Stimulated activated CD4-positive, alpha-beta T cell treated with anti-CD3 and anti-CD28 coated beads, Interleukin-4, amount 100 ng/mL, for 48 hours (primary cell): ENCODE measurements at regions not wholly inside any gene's neighbourhood (a gene's known extent, or its start where the extent isn't known, plus 50 kb on each side); places are given as distances from the start of the nearest gene placed in this dataset.

ENCODE experiments used
- DNase-seq, 2 donors: peaks; one replicate each; pipeline ENCODE4 v3.0.0-alpha.2; 2020; ENCODE audit warnings: low read depth in 2 of 2

DNA sequence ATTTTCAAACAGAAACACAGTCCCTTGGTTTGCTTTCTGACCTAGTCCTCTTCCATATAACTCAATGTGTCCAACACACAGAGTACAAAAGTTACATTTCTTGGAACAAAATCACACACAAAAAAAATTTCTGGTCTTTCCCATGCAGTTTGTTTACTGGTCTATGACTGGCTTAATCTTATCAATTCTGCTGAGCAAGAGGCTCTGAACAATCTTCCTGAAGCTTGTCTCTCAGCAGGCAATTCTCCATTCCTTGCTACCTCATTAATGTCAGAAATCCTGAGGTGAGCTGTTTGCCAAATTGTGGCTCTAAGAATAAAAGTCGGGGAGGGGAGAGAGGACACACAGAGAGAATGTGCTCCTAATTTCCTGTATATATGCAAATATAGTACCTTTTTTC lies 423.6 kb downstream of the HLX start:
- DNase-seq: no peak

DNA sequence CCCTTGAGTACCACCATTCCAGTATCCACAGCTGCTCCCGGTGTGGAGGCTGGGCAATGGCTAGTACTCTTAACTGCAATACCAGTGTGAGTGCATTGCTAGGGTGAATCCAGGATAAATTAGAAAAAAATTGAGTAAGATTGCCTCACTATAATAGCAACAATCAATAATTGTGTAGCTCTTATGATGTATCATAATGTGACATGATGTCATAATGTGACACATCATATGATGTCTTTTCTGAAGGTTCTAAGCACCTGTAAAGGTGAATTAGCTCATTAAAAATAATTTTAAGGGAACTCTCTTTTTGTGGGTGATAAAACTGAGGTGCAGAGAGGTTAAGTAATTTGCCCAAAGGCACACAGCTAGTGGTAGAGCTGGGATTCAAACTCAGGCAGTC lies 424.4 kb downstream of the HLX start:
- no peak for DNase-seq

DNA sequence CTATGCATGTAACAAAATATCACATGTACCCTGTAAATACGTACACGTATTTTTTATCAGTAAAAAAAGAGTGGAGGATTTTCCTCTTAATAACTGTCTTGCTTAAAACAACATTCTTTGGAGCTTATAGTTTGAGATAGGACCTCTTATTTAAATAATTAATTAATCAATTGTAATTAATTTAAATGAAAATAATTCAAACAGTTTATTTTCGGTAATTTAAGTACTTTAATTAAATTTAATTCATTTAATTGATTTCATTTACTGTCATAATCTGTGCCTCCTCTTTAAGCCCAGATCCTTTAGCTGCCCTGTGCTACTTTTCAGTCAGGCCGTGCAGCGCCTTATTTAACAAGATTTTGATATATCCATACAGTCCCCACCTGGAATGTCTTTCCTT lies 427.0 kb downstream of the HLX start:
- no peak for DNase-seq

DNA sequence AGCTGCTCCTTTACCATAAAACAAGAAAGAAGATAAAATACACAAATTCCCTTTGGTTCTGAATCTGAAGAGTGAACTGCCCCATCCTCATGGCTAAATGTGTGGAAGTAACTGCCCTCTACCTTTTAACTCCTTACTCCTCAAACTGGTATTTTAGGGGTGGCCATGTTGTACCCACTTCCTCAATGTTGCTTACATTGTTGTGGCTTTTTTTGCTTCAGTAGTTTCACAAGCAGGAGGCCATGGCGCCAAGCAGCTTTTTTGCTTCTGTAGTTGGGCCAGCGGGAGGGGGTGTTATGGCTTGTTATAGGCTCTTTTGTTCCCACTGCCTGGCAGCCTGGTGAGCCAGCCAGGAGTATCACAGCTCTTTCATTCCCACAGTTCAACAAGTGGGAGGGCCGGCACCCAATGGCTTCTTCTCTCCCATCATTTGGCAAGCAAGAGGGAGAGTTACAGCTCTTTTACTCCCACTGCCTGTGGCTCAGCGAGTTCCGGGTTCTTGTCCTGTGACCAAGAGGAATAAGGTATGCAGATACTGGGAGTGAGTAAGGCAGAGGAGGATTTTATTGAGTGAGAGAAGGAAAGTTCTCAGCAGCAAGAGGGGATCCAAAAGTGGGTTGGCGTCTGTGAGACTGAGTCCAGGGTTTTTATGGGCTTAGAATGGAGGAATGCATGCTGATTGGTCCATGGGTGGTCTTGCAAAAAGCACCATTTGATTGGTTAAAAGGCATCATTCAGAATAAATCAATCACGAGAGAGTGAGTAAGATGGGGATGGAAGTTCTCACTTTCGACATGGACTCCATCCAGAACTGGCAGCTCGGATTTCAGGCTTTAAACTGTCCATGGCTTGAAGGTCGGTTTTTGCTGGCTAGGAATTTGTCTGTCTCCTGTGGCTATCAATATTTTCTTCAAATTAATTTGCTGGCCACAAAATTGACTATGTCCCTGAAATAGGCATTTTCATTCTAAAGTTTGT lies 429.6 kb downstream of the HLX start:
- no peak for DNase-seq

DNA sequence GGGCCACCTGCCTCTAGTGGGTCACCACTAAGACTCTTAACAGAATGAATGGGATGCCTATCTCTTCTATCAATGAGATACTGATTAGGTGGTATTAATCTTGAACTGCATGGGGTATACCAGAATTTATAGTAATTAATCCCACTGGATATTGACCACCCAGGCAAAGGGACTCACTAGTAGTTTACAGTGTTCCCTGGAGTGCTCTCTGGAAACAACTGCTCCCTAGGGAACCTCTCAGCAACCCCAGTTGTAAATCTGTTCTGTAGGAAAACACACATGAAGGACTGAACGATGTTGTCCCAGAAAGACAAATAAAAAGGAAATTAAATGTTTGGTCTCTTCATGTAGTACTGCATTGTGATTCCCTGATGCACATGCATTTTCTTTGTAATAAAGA lies 430.5 kb downstream of the HLX start:
- no peak for DNase-seq

DNA sequence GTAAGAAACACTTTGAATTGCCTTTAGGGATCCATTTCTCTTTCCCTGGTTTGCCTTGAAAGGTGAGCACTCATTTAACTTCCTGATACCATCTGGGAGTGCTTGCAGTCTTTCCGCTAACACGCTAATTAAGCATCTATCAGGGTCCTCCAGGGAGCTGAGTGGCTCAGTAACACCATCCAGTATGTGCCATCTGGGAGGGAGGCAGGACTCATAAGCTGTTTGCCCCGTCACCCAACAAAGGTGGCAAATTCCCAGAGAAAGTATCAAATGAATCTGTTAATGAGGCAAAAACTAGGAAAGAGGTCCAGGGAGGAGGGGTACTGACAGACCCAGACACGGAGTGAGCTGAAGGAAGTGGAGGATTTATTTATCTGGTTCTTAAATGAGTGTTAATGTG lies 430.9 kb downstream of the HLX start:
- DNase-seq: no peak

DNA sequence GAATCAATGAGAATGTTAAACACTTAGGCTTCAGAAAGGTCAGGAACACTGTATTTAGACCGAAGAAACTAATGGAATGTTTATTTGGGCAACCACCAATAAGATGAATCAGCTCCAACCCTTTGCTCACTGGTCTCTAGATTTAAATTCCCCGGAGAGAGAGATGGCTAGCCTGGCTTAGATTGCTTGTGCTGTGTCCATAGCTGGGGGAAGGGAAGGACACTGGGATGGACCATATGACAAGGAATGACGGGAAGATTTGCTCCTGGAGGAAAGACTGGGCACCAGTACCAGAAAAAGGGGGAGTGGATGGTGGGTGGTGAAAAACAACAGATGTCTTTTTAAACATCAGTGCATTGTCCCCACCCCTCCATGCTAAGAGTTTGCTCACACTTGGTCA lies 426.6 kb downstream of the DUSP10 start:
- DNase-seq: no peak

DNA sequence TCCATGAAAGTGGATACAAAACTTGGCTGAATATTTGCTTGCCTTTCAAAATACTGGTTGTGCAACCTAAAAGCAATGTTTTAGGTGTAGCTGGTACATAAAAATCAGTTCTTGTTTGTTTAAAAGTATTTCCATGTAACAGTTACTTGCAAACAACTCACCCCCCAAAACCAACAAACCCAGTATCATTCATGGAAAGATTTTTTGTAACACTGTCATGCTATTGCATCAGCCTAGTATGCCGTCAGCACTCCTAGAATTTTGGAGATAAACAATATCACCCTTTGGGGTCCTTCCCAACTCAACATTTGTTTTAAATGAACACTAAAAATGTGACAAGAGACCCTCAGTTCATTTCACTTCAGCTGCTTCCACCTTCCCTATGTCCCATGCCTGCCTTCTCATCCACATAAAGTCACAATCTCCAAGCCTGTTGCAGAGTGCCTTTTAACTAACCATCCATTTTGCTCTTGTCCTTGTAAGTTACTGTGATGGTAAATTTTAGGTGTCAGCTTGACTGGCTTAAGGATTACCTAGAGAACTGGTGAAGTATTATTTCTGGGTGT lies 425.3 kb downstream of the DUSP10 start:
- DNase-seq: no peak

DNA sequence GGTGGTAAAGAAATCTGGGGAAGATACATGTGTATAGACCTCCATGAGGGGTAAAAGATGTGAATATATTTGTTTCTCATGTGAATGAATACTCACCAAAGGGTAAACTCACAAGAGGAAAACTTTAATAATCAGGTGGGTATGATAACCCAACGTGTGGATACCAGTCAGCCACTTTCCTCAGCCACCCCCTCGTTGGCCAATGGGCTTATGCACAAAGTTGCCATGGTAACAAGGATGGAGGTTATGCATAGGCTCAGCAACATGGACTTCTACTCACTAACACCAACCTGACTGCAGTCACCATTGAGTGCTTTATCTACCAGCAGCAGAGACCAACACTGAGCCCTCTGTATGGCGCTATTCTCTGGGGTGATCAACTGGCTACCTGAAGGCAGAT lies 424.4 kb downstream of the DUSP10 start:
- no peak for DNase-seq

DNA sequence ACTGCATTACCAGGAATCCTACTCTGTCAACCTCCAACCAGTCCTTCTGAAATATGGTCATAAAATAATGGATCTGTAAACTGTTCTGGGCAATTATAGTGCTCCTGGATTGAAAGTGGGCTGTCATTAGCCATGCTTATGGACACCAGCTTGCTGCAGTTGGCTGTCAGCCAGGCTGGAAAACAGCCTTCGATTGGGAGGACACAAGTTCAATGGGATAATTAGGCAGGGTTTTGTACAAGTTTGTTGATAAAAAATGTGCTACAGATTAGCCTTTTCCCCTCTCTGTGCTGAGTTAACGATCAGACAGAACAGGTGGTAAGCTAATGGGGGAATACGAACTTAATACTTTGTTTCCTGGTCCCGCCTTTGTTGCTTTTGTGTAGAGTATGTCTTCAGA lies 413.9 kb downstream of the DUSP10 start:
- no peak for DNase-seq

DNA sequence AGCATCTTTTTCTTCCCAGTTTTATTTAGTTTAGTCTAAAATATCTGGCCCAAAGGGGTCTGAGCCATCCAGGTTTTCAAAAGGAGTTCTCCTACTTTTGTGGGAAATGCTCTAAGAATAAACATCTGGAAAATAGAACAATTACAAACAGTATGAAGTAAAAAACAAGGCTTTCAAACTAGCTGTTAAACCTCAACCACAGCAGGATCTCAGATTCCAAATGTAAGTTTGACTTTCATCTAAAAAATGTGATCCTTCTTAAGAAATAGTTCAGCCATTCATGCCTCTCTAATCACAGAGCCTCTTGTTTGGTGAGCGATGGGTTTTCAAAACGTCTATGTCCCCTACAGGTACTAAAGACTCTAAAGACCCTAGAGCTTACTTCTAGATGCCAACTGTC lies 413.5 kb downstream of the DUSP10 start:
- DNase-seq: no peak

DNA sequence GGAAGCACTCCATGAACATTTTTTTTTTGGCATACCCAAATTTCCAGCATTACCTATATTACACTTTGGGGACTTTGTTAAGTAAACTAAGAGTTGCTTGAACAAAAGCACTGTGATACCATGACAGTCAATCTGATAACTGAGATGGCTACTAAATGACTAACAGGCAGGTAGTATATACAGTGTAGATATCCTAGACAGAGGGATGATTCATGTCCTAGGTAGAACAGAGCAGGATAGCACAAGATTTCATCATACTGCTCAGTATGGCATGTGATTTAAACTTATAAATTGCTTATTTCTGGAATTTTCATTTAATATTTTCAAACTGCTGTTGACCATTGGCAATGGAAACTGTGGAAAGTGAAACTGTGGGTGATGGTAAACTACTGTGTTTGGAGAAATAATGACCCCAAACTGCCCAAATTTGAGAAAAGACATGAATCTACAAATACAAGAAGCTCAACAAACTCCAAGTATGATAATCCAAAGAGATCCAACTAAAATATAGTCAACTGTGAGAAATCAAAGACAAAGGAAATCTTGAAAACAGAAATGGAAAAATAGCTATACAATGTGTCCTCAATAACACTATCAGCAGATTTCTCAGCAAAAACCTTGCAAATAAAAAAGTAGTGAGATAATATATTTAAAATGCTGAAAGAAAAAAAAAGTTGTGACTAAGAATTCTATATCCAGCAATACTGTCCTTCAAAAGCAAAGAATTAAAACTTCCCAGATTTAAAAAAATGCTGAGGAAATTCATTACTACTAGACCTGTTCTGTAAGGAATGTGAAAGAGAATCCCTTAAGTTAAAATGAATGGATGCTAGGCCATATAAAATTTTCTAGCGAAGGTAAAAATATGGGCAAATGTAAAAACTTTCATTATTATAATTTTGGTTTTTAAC lies 410.4 kb downstream of the DUSP10 start:
- DNase-seq: no peak

DNA sequence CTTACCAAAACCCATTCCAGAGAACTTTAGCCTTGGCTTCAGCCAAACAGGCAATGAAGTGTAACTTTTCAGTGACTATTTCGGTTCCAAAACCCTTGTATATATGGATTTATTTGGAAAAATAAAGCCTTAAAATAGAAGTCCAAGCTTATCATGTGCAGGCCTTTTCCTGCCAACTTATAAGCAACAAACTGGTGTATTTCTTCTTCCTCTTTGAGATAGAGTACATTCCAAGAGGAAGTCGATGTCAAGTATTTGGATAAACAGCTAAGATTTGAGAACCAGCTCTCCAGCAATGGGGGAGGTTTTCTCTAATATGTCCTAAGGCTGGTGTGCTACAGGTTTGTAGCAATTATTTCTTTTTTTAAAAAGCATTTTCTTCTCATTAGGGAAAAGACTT lies 407.8 kb downstream of the DUSP10 start:
- no peak for DNase-seq

DNA sequence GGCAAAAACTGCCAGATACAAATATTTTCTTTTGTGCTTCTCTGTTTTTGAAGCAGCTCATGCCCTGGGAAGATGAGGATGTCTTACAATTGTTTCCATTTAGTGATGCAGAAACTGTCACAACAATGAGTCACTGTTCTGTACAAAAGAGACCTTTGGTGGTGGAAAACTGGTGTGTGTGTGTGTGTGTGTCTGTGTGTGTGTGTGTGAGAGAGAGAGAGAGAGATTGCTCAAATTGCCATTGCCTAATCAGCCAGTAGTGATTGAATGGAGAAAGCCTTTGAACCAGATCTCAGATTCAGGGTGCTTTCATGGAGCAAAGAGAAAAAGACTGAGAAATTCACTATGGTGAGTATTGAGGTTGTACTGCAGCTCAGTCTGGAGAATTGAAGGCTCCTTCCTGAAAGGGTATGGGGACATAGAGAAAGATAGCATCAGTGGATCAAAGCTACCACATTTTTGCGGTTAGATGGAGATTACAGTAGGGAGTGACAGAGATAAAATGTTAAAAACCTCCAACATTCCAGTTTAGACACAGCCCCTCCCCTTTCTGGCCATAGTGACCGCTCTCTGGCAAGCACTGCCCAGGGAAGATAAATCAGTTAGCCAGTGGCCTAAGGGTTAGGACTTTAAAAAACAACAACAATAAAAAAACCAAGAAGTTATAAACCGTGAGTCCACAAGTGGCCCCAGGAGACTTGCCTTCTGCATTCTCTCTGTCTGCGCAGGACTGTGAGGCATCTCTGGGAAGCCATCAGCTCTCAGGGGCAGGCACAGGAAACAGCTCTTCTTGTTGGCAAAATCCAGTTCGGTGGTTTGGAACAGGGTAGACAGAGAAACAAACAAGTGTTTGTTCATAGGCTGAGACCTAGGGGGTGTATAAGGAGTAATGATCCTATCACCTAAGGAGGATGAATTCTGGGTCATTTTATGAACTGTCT lies 406.5 kb downstream of the DUSP10 start:
- no peak for DNase-seq

DNA sequence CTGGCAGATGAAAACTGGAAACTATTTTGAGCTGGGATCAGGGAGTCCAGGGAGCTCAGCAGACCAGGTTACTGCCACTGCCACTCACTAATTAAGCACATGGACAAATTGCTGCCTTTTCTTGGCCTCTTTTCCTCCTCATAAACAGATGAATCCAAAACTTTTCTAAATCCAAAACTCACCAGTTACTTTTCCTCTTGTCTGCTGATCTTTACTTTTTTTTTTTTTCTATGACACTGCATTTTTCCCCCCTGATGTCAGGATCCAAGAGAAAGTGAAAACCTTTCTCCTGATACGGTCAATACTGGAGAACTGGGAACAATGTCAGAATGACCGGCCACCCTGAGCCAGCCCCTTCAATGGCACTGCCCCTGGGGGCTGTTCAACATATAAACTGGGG lies 405.8 kb downstream of the DUSP10 start:
- DNase-seq: no peak

DNA sequence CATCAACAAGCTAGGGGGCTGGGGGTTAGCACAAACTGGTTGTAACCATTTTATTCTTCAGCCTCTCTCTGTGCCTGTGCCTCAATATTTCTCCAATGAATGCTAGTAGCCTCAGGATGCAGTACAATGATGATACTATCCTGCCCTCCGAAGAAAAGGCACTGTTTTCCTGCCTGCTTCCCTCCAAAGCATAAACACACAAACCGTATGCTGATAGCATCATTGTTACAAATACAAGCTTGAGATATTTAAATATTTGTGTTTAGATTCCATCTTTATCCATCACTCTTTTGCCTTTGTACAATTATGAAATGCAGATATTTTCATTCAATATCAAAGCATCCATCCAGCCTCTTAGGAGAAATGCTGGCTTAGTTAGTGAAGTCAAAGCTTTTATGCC lies 404.8 kb downstream of the DUSP10 start:
- no peak for DNase-seq

DNA sequence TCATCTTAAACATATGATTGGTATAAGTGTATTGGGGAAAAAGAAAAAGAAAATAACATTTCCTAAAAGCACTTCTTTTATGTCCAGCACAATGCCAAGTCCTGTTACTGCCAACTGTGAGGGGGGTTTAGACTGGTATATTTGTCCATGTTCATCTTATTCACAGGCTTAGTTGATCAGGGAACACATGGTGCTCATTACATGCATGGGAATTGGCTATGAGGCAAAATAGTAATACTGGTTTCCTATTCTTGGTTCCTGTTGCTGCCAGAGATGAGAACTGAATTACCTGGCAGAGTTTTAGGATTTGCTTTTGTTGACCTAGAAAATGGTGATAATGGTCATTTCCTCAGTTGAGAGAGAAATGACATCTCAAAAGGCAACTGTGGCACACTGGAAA lies 398.8 kb downstream of the DUSP10 start:
- no peak for DNase-seq

DNA sequence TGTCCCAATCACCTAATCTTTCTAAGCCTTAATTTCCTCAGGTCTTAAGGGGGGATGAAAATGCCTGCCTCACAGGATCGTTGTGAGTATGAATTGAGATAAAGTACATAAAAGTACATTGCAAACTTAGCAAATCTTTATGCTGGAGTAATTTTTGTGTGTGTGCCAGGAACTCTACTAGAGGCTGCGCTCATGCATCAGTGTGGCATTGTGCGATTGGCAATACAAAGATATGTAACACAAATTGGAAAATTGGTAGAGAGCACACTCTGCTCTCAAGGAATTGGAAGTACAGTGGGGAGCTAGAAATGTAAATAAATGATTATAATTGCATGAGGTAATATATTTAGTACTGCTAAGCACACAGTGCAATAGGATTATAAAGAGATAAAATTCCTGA lies 398.3 kb downstream of the DUSP10 start:
- DNase-seq: no peak

DNA sequence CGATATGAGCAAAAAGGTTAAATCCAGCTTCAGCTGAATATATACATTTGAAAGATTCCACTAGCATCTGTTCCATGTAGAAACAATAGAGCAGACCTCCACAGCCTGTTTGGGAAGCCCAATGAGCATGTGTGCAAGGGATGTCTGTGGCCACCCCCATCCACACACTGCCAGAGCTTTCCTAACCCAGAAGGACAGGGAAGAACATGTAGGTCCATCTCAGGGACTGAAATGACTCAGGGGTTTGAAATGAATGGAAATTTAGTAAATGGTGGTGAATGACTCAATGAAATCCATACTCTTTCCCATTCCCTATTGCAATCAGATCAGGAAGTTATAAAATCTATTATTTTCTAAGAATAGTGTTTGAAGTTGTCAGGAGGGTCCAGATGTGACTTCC lies 397.2 kb downstream of the DUSP10 start:
- no peak for DNase-seq

DNA sequence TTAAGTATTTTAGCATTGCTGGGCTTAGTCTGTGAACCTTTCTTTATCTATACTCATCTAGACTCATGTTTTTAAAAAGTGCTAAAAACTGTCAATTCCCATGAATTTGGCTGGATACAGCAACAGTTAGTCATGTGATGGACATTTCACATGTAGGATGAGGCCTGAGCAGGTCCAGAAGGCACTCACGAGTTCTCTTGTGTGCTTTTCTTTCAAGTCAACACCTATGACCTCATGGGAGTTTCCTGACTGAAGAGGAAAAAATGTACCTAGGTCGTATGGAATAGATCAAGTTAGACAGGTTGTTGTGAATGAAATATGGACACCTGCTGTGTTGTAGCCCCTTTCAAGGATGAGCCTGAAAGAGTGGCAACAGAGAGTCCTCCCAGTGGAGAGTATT lies 394.2 kb downstream of the DUSP10 start:
- DNase-seq: no peak

DNA sequence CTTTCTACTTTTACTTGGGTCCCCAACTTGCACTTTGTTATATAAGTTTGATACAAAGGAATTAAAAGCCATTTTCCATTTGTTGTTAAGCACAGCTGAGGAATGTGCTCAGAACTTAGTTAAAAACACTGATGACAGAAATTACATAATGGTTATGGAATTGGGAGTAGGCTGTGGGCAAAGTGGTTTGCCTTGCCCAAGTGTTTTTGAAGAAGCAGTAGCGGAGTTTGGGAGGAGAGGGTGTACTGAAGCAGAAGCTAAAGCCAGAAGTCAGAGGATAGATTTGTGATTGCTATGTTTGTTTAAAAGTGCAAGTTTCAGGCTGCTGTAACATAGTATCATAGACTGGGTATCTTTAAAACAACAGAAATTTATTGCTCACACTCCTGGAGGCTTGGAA lies 391.8 kb downstream of the DUSP10 start:
- DNase-seq: no peak
